PFSK-1 (cell line): ENCODE measurements at regions not wholly inside any gene's neighbourhood (a gene's known extent, or its start where the extent isn't known, plus 50 kb on each side); places are given as distances from the start of the nearest gene placed in this dataset.

ENCODE experiments used
- FOXP2 ChIP-seq: optimal IDR thresholded peaks from 2 replicates; pipeline ENCODE3; 2011; ENCODE audit warnings: borderline replicate concordance, control low read depth, inconsistent platforms; ENCODE audit not compliant: insufficient read depth; ENCODE audit errors: extremely low read length, extremely low read depth
- POLR2AphosphoS5 ChIP-seq: IDR thresholded peaks from 2 replicates; pipeline ENCODE4 v1.6.1; 2012; ENCODE audit warnings: low read depth, mild to moderate bottlenecking, control low read depth, low read length, moderate library complexity
- SIN3A ChIP-seq: IDR thresholded peaks from 2 replicates; pipeline ENCODE4 v1.6.1; 2012; ENCODE audit warnings: mild to moderate bottlenecking, low read length, moderate library complexity, borderline replicate concordance; ENCODE audit not compliant: insufficient read depth
- TAF1 ChIP-seq: IDR thresholded peaks from 2 replicates; pipeline ENCODE4 v1.6.1; 2012; ENCODE audit warnings: low read length, control low read depth, borderline replicate concordance; ENCODE audit not compliant: insufficient read depth
- TF ChIP-seq, protein P1 (sequence below), 2 experiments: IDR thresholded peaks; 2 replicates each; pipeline versions ENCODE4 v1.6.1 to v1.8.0; 2011 to 2012; ENCODE audit warnings: low read depth in 2 of 2, low read length in 2 of 2, control low read depth in 1 of 2, inconsistent platforms in 1 of 2, mild to moderate bottlenecking in 1 of 2, moderate library complexity in 1 of 2; ENCODE audit not compliant: insufficient read depth in 1 of 2

DNA sequence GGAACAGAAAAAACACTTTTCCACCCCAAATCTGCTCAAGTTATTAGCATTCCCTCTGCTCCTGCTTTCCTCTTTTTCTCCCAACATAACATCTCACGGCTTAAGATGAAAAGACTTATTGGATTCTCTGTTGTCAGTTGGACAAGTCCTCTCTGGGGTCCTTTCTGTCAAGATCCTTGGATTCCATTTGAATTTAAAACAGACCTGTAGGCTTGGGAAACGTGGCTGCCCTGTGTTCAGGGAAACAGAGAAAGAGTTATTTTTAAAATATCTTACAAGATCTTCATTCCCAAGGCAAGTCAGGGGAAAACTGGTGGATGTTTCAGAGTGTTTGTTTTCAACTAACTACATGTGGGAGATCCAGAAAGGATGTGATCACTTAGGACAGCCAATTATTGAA is 322.9 kb downstream of the SAMD5 start:
- no peak for TF ChIP-seq TAF1
- TF ChIP-seq FOXP2: no peak
- TF ChIP-seq POLR2AphosphoS5: no peak
- no peak for TF ChIP-seq SIN3A
- TF ChIP-seq, protein P1, sequence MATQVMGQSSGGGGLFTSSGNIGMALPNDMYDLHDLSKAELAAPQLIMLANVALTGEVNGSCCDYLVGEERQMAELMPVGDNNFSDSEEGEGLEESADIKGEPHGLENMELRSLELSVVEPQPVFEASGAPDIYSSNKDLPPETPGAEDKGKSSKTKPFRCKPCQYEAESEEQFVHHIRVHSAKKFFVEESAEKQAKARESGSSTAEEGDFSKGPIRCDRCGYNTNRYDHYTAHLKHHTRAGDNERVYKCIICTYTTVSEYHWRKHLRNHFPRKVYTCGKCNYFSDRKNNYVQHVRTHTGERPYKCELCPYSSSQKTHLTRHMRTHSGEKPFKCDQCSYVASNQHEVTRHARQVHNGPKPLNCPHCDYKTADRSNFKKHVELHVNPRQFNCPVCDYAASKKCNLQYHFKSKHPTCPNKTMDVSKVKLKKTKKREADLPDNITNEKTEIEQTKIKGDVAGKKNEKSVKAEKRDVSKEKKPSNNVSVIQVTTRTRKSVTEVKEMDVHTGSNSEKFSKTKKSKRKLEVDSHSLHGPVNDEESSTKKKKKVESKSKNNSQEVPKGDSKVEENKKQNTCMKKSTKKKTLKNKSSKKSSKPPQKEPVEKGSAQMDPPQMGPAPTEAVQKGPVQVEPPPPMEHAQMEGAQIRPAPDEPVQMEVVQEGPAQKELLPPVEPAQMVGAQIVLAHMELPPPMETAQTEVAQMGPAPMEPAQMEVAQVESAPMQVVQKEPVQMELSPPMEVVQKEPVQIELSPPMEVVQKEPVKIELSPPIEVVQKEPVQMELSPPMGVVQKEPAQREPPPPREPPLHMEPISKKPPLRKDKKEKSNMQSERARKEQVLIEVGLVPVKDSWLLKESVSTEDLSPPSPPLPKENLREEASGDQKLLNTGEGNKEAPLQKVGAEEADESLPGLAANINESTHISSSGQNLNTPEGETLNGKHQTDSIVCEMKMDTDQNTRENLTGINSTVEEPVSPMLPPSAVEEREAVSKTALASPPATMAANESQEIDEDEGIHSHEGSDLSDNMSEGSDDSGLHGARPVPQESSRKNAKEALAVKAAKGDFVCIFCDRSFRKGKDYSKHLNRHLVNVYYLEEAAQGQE (IDR thresholded peaks at IDR 0.05; ENCODE audit: insufficient read depth in 1 of 2, low read depth in 2 of 2, low read length in 2 of 2): no peak

- no peak for TF ChIP-seq SIN3A
- TF ChIP-seq, protein P1 (IDR thresholded peaks at IDR 0.05; ENCODE audit: insufficient read depth in 1 of 2, low read depth in 2 of 2, low read length in 2 of 2): no peak
- no peak for TF ChIP-seq TAF1
- no peak for TF ChIP-seq FOXP2
- TF ChIP-seq POLR2AphosphoS5: no peak
Measured at GRCh38 chr6:147833607-147834006, 325.1 kb downstream of the SAMD5 start.

GRCh38 chr6:147834084-147834776 is 325.7 kb downstream of the SAMD5 start:
- TF ChIP-seq TAF1: no peak
- no peak for TF ChIP-seq FOXP2
- TF ChIP-seq, protein P1 (IDR thresholded peaks at IDR 0.05; ENCODE audit: insufficient read depth in 1 of 2, low read depth in 2 of 2, low read length in 2 of 2): no peak
- TF ChIP-seq SIN3A: no peak
- TF ChIP-seq POLR2AphosphoS5: no peak

DNA sequence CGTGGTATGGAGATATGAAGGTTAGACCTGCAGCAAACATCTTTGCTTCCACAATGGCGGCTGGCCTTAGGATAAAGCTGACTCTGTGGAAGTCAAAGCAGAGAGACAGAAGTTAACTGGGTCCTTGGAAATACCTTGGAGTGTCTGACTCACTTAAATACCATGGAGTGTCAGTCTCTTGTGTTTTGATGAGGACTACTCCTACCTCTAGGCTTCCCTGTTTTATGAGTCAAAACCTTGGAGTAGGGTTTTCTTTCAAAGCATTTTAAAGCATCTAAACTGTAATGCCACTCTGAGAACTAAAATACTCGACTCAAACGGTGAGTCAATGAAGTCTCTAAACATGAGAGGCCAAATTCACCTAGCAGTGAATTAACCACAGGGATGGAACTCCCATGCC is 329.1 kb downstream of the SAMD5 start:
- no peak for TF ChIP-seq POLR2AphosphoS5
- TF ChIP-seq FOXP2: no peak
- no peak for TF ChIP-seq SIN3A
- no peak for TF ChIP-seq TAF1
- TF ChIP-seq, protein P1 (IDR thresholded peaks at IDR 0.05; ENCODE audit: insufficient read depth in 1 of 2, low read depth in 2 of 2, low read length in 2 of 2): no peak
